NAMALWA (cell line): ENCODE measurements at regions not wholly inside any gene's neighbourhood (a gene's known extent, or its start where the extent isn't known, plus 50 kb on each side); places are given as distances from the start of the nearest gene placed in this dataset.

ENCODE experiments used
- DNase-seq: peaks from one replicate; pipeline ENCODE4 v3.0.0-alpha.2; 2015; ENCODE audit warnings: low spot score

DNA sequence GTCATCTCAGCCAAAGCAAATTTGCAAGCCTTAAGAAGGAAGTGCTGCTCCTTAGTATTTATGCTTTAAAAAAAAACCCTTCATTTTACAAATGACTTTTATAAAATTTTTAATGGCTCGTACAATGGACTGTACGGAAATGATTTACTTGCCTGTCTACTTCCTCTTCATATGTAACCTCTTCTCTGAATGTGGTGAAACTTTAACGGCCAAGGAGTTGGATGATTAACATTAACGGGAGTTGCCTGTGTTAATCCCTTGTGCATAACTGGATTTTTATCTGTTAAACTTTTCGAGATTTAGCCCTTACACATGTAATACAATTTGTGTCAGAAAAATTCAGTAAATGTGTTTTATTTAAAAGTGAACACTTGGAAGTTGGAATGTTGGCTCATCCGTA, 429.4 kb downstream of the TBC1D4 start:
- no peak for DNase-seq

GRCh38 chr13:75050419-75051046, 431.4 kb downstream of the TBC1D4 start:
- DNase-seq, result no peak

GRCh38 chr13:75049735-75050335, 432.1 kb downstream of the TBC1D4 start:
- no peak for DNase-seq

DNA sequence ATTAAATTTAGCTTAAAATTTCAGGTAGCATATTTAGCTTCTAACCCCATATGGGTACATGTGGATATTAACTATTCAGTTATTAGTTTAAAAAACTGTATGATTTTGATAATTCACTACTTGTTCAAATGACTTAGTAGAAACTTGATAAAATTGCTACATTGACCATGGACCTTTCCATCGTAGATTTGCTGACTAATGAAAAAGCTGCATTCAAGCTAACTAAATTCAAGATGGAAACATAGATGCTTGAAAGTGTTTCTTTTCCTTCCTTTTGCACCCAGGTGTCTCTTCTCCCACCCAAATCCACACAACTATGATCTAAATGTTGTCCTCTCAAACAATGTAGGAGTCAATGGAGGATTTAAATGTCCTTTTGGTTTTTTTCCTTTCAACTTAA, 439.2 kb downstream of the TBC1D4 start:
- DNase-seq, result no peak

- no peak for DNase-seq
Observed at GRCh38 chr13:75038393-75039113, 443.4 kb downstream of the TBC1D4 start.

- no peak for DNase-seq
Observed at GRCh38 chr13:75025956-75026355, 456.0 kb downstream of the TBC1D4 start.

- no peak for DNase-seq
Observed at GRCh38 chr13:75024602-75025001, 457.4 kb downstream of the TBC1D4 start.

GRCh38 chr13:75023609-75024008, 458.4 kb downstream of the TBC1D4 start:
- DNase-seq, result no peak

GRCh38 chr13:75021151-75021550, 460.8 kb downstream of the TBC1D4 start:
- DNase-seq, result no peak

DNA sequence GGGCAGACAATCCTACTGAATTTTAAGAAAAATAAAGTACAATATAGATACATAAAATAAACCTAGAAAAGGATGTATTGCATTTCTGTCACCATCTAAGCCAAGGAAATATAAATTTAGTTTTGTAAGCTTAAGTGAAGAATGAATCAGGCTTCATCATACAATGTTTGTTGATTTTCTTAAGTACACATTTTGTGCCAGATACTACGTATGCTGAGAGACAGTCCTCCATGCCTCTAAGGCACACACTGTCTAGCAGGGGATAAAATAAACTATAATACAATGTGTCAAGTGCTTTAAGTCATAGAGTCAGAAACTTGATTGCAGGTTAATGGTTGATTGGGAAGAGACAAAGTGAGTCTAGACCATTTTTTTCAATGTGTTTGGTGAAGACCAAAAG, 465.7 kb downstream of the TBC1D4 start:
- no peak for DNase-seq

DNA sequence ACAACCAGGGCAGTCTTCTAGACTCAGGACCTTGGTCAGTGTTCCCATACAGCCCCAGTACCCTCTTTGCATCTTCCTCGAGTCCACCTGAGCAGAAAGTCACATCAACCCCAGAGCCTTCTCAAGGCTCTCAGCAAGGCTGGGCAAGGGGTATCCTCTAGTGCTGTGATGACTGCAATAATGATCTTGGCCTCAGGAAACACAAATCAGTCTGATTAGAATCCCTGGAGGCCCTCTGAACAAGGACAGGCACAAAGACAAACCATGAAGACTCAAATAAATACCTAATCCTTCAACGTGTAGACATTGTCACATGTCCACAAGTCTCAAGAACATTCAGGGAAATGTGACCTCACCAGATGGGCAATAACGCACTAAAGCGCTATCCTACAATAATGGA, 468.2 kb downstream of the TBC1D4 start:
- DNase-seq, result no peak

- DNase-seq, result no peak
Observed at GRCh38 chr13:75010941-75011340, 471.0 kb downstream of the TBC1D4 start.

GRCh38 chr13:75008926-75009325, 473.0 kb downstream of the TBC1D4 start:
- DNase-seq, result no peak

DNA sequence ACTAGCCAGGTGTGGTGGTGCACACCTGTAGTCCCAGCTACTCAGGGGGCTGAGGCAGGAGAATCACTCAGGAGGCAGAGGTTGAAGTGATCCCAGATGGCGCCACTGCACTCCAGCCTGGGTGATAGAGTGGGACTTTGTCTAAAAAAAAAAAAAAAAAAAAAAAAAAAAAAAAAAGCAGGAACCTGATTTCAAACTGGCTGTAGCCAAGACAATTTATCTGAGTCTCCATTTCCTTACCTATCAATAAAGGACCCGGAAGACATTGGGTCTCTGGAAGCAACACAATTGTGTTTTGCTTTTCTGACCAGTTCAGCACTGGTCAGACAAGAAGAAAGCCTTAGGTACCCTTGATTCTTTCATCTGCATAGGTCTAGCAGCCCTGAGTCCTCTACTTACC, 491.0 kb downstream of the TBC1D4 start:
- no peak for DNase-seq

GRCh38 chr13:74987124-74987690, 494.8 kb downstream of the TBC1D4 start:
- DNase-seq, result no peak

- DNase-seq, result no peak
Observed at GRCh38 chr13:74986609-74987008, 495.4 kb downstream of the TBC1D4 start.

GRCh38 chr13:74979703-74980102, 502.3 kb downstream of the TBC1D4 start:
- no peak for DNase-seq

DNA sequence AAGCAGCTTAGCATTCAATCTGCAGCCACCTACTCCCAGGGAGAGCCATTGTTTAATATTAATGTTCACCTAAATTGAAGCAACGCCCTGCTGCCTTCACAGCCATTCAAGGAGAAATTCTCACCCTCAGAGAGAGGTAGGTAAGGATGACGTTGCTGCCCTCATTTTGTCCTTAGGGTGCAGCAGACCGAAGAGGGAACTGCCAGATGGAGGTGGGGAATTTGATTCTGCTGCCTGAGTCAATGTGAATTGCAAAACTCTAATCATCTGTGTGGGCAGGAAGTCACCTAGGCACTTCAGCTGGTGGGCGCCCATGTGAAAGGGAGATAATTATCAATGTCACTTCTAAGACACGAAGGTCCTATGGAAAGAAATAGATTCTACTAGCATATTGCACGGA, 503.4 kb downstream of the TBC1D4 start:
- no peak for DNase-seq

DNA sequence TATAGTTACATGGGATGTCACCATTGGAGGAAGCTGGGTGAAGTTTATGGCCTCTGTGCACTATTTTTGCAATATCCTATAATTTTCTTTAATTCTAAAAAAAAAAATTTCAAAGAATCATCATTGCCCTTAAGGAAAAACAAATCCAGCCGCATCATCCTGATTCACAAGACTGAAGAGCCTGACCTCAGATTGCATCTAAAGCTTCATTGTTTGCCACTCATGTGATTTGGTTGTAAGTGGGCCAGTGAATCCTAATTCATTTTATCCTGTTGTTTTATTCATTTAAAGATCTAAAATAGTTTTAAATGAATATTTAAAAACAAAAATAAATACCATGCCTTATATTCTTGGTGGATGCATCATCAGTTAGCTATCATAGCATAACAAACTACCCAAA, 504.5 kb downstream of the TBC1D4 start:
- DNase-seq, result no peak

DNA sequence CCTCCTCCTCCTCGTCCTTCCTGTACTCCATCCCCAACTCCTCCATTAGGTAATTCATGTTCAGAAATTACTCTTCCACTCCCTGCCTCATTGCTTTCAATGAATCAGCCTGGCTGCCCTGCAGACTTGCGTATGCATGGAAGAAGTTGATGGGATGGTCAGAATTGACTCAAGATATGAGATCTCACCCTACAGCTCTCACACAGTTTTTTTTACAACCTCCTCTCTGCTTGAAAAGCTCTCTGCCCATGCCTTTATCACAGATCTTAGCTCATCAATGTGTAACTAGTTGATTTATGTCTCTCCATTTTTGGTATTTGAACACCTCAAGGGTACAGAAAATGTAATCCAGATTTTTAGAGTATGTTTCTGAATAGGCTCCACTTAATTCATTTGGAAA, 506.9 kb downstream of the TBC1D4 start:
- no peak for DNase-seq

DNA sequence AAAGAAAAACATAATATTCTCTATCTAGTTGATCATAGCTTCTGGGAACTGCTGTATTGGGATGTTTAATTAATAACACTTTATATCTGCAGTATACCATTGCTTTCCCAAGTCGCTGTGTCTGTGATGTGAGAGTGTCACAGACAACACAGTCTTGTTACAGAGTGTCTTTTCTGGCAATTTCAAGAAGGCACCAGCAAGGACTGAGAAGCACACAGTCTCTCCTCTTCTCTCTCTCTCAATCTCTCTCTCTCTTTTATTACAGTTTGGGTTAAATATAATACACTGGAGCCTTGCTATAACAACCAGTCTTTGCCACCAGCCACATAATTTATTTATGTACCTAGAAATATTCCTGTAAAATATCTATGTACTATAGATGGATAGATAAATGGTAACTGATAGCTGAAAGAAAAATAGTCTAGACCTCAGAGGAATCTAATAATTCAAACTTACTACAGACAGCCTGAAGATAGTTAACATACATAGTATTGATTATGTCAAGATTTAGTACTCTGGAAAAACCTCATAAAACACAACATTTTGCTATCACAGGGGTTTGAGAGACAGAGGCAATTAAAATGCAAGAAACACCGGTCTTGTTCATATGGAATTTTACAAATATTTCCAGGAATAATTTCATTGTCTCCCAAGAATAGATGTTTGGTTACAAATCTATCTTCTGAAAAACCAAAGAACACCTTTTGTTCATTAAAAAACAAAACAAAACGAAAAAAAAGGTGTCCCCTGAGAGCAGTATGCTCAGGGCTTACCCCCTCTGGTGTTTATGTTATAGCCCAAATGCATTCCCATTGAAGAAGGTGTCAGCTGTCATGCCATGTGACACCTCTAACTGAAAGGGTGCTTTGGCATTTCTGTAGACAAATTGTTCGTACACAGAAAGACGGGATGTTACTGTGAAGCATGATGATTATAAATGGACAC, 507.8 kb downstream of the TBC1D4 start:
- DNase-seq, result no peak

GRCh38 chr13:74969419-74969818, 512.5 kb downstream of the TBC1D4 start:
- DNase-seq, result no peak
